ENCODE measurements at regions not wholly inside any gene's neighbourhood (a gene's known extent, or its start where the extent isn't known, plus 50 kb on each side); places are given as distances from the start of the nearest gene placed in this dataset.
"Not testable (repeated sequence)": the region's sequence is repeated elsewhere in the genome, so short reads cannot be mapped to it uniquely, and the experiment has no call there.

GRCh38 chr4:118585015-118585414 is 100.2 kb upstream of the METTL14 start:
- CTCF ChIA-PET = no interaction called here
- POLR2A ChIA-PET = no interaction called here

GRCh38 chr4:118586357-118586790 is 98.8 kb upstream of the METTL14 start:
- ChIA-PET POLR2A (no interaction called here), CTCF (no interaction called here)

GRCh38 chr4:118587116-118587831 is 97.9 kb upstream of the METTL14 start:
- CTCF ChIA-PET = no interaction called here
- POLR2A ChIA-PET = no interaction called here

- ChIA-PET POLR2A (no interaction called here), CTCF (no interaction called here)
Observed at GRCh38 chr4:118587946-118588345, 97.2 kb upstream of the METTL14 start.

GRCh38 chr4:118589471-118590055 is 95.6 kb upstream of the METTL14 start:
- POLR2A ChIA-PET = no interaction called here

GRCh38 chr4:118591339-118592046 is 93.7 kb upstream of the METTL14 start:
- POLR2A ChIA-PET = not testable (repeated sequence)
- CTCF ChIA-PET = interaction anchor here (0.7 kb wide), 1 partner anchor 245 kb away, joined by 5 read pairs; no protein-coding TSS in a partner anchor

More at GRCh38 chr4:118589471-118590055, 95.6 kb upstream of the METTL14 start:
- CTCF ChIA-PET = no interaction called here

- CTCF ChIA-PET = not testable (repeated sequence)
Observed at GRCh38 chr4:118592289-118592688, 92.9 kb upstream of the METTL14 start.

GRCh38 chr4:118595883-118596282 is 89.3 kb upstream of the METTL14 start:
- POLR2A ChIA-PET, CTCF ChIA-PET: not testable (repeated sequence)

More at GRCh38 chr4:118592289-118592688, 92.9 kb upstream of the METTL14 start:
- POLR2A ChIA-PET = not testable (repeated sequence)

- CTCF ChIA-PET, POLR2A ChIA-PET: not testable (repeated sequence)
Observed at GRCh38 chr4:118625097-118625496, 60.1 kb upstream of the METTL14 start.

- POLR2A ChIA-PET, CTCF ChIA-PET: not testable (repeated sequence)
Observed at GRCh38 chr4:118629697-118630096, 55.5 kb upstream of the METTL14 start.

- POLR2A ChIA-PET, CTCF ChIA-PET: not testable (repeated sequence)
Observed at GRCh38 chr4:118630897-118631296, 54.3 kb upstream of the METTL14 start.

GRCh38 chr4:118631321-118632050 is 53.7 kb upstream of the METTL14 start:
- POLR2A ChIA-PET, CTCF ChIA-PET: not testable (repeated sequence)

GRCh38 chr4:118633476-118633875 is 51.7 kb upstream of the METTL14 start:
- CTCF ChIA-PET, POLR2A ChIA-PET: not testable (repeated sequence)

GRCh38 chr4:118634126-118634875 is 50.9 kb upstream of the METTL14 start:
- CTCF ChIA-PET, POLR2A ChIA-PET: not testable (repeated sequence)
